HG03354 (cell line): ENCODE measurements at regions not wholly inside any gene's neighbourhood (a gene's known extent, or its start where the extent isn't known, plus 50 kb on each side); places are given as distances from the start of the nearest gene placed in this dataset.
"Not testable (repeated sequence)": the region's sequence is repeated elsewhere in the genome, so short reads cannot be mapped to it uniquely, and the experiment has no call there.

ENCODE experiments used
- ATAC-seq: cut with Tn5 transposase; IDR thresholded peaks from one replicate; pipeline ENCODE4 v1.9.1; 2021; ENCODE audit warnings: mild to moderate bottlenecking; ENCODE audit not compliant: unreplicated experiment, poor library complexity, severe bottlenecking

DNA sequence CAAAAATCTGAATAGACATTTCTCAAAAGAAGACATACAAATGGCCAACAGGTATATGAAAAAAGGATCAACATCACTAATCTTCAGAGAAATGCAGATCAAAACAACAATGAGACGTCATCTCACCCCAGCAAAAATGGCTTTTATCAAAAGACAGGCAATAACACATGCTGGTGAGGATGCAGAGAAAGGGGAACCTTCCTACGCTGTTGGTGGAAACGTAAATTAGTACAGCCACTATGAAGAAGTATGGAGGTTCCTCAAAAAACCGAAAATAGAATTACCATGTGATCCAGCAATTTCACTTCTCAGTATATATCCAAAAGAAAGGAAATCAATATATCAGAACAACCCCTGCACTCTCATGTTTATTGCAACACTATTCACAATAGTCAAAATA is 65.1 kb upstream of the ATP1B1 start:
- ATAC-seq = no peak

DNA sequence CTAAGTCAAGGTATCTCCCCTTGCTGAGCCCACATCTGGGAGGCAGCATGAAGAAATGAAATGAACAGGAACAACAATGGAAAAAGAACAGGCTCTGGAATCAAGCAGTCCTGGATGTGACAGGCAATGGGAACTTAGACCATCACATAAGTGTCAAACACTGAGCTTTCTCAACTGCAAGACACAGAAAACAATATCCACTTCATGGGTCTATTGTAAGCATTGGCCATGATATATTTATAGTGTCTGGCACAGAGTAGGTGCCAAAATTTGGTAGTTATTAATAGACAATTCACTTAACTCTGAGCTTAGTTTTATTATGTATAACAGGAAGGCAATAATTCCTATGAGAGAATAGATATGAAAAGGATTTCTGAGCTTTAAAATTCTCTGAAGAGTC is 64.1 kb upstream of the ATP1B1 start:
- no peak for ATAC-seq

- ATAC-seq = no peak
These were observed 62.7 kb upstream of the ATP1B1 start for GRCh38 chr1:169043823-169044222.

DNA sequence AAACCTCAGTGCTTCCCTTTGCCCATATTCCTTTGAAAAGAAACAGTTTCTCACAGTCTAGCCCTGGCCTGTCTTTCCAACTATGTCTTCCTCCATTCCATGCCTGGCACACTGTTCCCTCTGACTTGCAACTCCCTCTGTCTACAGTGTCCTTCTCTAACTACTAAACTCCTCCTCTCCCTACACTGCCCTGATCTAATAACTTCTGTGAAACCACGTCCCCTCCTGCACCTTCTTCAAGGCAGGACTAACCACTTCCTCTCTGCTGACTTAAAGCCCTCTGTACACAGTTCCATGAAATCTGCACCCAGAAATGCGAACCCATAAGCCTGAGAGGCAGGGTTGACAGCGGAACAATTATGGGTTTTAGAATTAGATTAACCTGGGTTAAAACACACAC is 62.2 kb upstream of the ATP1B1 start:
- peak; percentile 87 for ATAC-seq

DNA sequence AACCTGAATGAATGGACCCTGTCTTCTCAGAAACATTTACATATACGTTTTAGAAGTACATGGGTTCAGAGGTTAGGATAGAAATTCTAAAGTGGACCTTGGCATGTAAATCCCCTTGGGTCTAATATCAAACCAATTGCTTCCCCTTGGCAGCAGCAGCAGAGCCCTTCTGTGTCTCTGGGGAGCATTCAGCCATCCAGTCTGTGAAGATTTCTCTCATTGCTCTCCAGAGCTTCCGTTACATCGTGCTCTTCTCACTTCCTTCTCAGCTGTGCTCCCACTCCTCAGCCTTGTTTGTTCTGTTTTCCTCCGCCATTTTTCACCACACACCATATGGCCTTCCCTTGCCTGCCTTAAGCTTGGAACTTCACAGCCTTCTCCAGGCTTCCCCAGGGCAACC is 61.5 kb upstream of the ATP1B1 start:
- peak; percentile 66 for ATAC-seq

DNA sequence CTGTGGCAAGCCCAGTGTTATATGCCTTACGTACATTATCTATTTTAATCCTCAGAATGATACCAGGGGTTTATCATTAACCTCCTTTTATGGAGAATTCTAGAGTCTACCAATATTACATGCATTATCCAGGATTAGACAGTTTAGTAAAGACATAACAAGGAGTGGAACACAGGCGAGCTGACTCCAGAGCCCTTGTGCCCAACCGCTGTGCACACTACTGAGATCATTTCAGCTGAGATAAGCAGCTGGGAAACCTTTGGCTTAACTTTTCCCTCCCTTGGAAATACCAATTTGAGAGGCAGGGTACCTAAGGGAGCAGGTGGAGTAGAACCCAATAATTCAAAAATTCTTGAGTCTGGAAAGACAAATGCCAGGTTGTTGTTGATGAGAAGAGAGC is 59.8 kb upstream of the ATP1B1 start:
- no peak for ATAC-seq

DNA sequence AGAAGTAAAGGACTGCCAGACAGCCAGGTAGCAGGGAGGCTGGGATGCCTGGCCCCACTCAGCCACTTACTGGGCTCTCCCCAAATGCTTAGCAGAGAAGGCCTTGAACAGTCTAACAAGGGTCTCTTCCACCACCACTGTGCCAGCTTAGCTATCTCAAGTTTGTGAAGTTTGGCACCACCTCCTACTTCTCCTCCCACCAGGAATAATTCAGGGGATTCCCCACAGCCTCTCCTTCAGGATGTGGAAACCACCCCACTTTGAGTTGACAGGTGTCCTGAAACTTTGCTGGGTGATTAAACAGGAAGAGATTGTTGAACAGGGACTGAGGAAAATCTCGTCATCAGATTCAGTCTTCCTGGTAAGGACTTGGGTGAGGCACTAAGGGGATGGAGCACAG is 59.4 kb upstream of the ATP1B1 start:
- no peak for ATAC-seq

DNA sequence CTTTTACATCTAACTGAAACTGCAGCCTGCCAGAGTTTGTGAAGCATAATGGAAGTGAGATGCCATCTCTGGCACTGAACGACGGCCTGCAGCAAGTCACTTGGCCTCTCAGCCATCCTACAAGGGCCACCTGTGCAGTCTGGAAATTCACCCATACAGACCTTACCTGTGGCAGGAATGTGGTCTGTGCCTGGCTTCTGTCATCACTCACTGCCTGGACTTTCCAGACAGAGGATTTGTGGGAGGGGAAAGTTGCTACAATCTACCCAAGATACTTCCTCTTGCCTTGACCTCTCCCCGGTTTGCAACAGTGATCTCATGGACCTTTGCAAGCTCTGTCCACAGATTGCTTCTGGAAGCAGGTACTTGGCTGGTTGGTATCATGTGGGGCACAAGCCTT is 58.4 kb upstream of the ATP1B1 start:
- no peak for ATAC-seq

- no peak for ATAC-seq
These were observed 57.1 kb upstream of the ATP1B1 start for GRCh38 chr1:169049258-169049938.

GRCh38 chr1:169051171-169051570 is 55.3 kb upstream of the ATP1B1 start:
- no peak for ATAC-seq

GRCh38 chr1:169052171-169052570 is 54.3 kb upstream of the ATP1B1 start:
- not testable (repeated sequence) for ATAC-seq

DNA sequence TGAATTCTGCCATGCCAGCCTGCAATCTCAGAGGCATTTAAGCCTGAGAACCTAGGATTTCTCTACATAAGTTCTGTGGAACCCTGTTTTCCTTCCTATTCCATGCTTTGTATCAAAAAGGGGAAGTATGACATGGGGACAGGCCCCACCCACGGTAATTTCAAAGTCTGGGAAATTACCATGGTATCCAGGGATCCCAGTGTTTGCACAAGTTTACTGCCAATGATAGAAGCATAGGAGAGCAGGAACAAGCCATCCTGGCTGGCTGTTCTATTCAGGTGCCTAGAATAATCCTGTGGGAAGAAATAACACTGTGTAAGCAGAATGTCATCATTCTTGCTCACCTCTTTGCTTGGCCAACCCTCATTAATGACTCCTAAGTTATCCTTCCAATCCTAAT is 53.8 kb upstream of the ATP1B1 start:
- ATAC-seq = no peak

DNA sequence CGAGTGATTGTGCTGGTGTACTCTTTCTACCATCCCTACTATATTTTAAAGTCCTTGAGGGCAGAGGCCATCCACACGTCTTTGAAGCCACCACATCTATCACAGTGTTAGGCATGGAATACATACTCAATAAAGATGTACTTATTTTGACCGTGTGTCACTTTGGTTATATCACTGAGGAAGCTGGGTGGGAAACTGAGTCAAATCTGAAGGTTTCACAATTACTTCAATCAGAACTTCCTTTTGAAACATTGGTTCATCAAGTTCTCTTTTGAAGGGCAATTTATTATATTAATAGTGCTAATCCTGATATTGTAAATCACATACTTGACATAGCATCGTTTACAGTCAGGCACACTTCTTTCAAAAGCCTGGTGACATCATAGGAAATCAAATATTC is 53.3 kb upstream of the ATP1B1 start:
- ATAC-seq = no peak
